ENCODE measurements at regions not wholly inside any gene's neighbourhood (a gene's known extent, or its start where the extent isn't known, plus 50 kb on each side); places are given as distances from the start of the nearest gene placed in this dataset.

- TF ChIP-seq, protein P1, sequence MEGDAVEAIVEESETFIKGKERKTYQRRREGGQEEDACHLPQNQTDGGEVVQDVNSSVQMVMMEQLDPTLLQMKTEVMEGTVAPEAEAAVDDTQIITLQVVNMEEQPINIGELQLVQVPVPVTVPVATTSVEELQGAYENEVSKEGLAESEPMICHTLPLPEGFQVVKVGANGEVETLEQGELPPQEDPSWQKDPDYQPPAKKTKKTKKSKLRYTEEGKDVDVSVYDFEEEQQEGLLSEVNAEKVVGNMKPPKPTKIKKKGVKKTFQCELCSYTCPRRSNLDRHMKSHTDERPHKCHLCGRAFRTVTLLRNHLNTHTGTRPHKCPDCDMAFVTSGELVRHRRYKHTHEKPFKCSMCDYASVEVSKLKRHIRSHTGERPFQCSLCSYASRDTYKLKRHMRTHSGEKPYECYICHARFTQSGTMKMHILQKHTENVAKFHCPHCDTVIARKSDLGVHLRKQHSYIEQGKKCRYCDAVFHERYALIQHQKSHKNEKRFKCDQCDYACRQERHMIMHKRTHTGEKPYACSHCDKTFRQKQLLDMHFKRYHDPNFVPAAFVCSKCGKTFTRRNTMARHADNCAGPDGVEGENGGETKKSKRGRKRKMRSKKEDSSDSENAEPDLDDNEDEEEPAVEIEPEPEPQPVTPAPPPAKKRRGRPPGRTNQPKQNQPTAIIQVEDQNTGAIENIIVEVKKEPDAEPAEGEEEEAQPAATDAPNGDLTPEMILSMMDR (IDR thresholded peaks at IDR 0.05; ENCODE audit: low read depth, low read length, poor library complexity, severe bottlenecking), result no peak
- no peak for TF ChIP-seq EZH2phosphoT487 (IDR thresholded peaks at IDR 0.05; ENCODE audit: borderline replicate concordance, low read length)
Observed at GRCh38 chr1:38568061-38568857, 291.3 kb downstream of the RRAGC start.

All from DOHH2 (cell line).